ENCODE measurements at regions not wholly inside any gene's neighbourhood (a gene's known extent, or its start where the extent isn't known, plus 50 kb on each side); places are given as distances from the start of the nearest gene placed in this dataset.

- DNase-seq, result no peak
These were observed 1682.8 kb upstream of the LRRTM1 start for GRCh38 chr2:81987370-81987769.

GRCh38 chr2:81984969-81985637 lies 1680.6 kb upstream of the LRRTM1 start:
- DNase-seq, result no peak

- DNase-seq, result no peak
These were observed 1677.0 kb upstream of the LRRTM1 start for GRCh38 chr2:81981585-81981984.

GRCh38 chr2:81979086-81979485 lies 1674.5 kb upstream of the LRRTM1 start:
- no peak for DNase-seq

GRCh38 chr2:81976998-81977397 lies 1672.4 kb upstream of the LRRTM1 start:
- DNase-seq, result no peak

GRCh38 chr2:81974216-81974615 lies 1669.7 kb upstream of the LRRTM1 start:
- DNase-seq, result no peak

GRCh38 chr2:81942876-81943275 lies 1638.3 kb upstream of the LRRTM1 start:
- no peak for DNase-seq

- no peak for DNase-seq
These were observed 1637.7 kb upstream of the LRRTM1 start for GRCh38 chr2:81942136-81942680.

GRCh38 chr2:81940266-81940955 lies 1635.9 kb upstream of the LRRTM1 start:
- DNase-seq, result no peak

- no peak for DNase-seq
These were observed 1633.4 kb upstream of the LRRTM1 start for GRCh38 chr2:81937944-81938343.

GRCh38 chr2:81903534-81903933 lies 1599.0 kb upstream of the LRRTM1 start:
- DNase-seq, result no peak

GRCh38 chr2:81901017-81901416 lies 1596.5 kb upstream of the LRRTM1 start:
- no peak for DNase-seq

- no peak for DNase-seq
These were observed 1591.2 kb upstream of the LRRTM1 start for GRCh38 chr2:81895620-81896250.

- no peak for DNase-seq
These were observed 1590.0 kb upstream of the LRRTM1 start for GRCh38 chr2:81894451-81894990.

GRCh38 chr2:81876624-81877023 lies 1572.1 kb upstream of the LRRTM1 start:
- no peak for DNase-seq

GRCh38 chr2:81872006-81872405 lies 1567.5 kb upstream of the LRRTM1 start:
- no peak for DNase-seq

- DNase-seq, result no peak
These were observed 1565.6 kb upstream of the LRRTM1 start for GRCh38 chr2:81870119-81870518.

- no peak for DNase-seq
These were observed 1554.4 kb upstream of the LRRTM1 start for GRCh38 chr2:81858998-81859397.

- DNase-seq, result no peak
These were observed 1548.8 kb upstream of the LRRTM1 start for GRCh38 chr2:81853341-81853740.

GRCh38 chr2:81852651-81853050 lies 1548.1 kb upstream of the LRRTM1 start:
- no peak for DNase-seq

GRCh38 chr2:81839780-81840179 lies 1535.2 kb upstream of the LRRTM1 start:
- DNase-seq, result no peak

- no peak for DNase-seq
These were observed 1530.9 kb upstream of the LRRTM1 start for GRCh38 chr2:81835321-81836000.

- no peak for DNase-seq
These were observed 1482.3 kb upstream of the LRRTM1 start for GRCh38 chr2:81786811-81787210.

Data from KG1 (cell line).